ENCODE measurements at regions not wholly inside any gene's neighbourhood (a gene's known extent, or its start where the extent isn't known, plus 50 kb on each side); places are given as distances from the start of the nearest gene placed in this dataset.

- TF ChIP-seq CTCF (IDR thresholded peaks at IDR 0.05; ENCODE audit: extremely low read depth in 1 of 2, insufficient read depth in 1 of 2, low read depth in 1 of 2, low read length in 2 of 2) (no peak), JUN (IDR thresholded peaks at IDR 0.05; ENCODE audit: borderline replicate concordance, insufficient read depth, insufficient read length, low read depth) (no peak), POLR2A (IDR thresholded peaks at IDR 0.05; ENCODE audit: low read depth, low read length) (no peak), GATA2 (IDR thresholded peaks at IDR 0.05; ENCODE audit: insufficient read depth, insufficient read length, low read depth, low read length) (no peak), POLR2AphosphoS5 (IDR thresholded peaks at IDR 0.05; ENCODE audit: insufficient read depth, low read depth, low read length) (no peak), FOS (IDR thresholded peaks at IDR 0.05; ENCODE audit: borderline replicate concordance, insufficient read depth, low read length) (no peak), MAX (IDR thresholded peaks at IDR 0.05; ENCODE audit: insufficient read depth, insufficient read length) (no peak)
Observed at GRCh38 chr17:72234985-72235384, 114.2 kb downstream of the SOX9 start.
